Mesenchymal stem cell (in vitro differentiated cells and primary cell): ENCODE measurements at regions not wholly inside any gene's neighbourhood (a gene's known extent, or its start where the extent isn't known, plus 50 kb on each side); places are given as distances from the start of the nearest gene placed in this dataset.

ENCODE experiments used
- DNase-seq: peaks from one replicate; pipeline ENCODE4 v3.0.0-alpha.2; 2013
- H2AFZ ChIP-seq: one replicate; pipeline ENCODE4 v1.6.1; 2013; ENCODE audit warnings: low read depth, mild to moderate bottlenecking, control low read depth, inconsistent platforms, low read length, moderate library complexity
- H2AK5ac ChIP-seq: 2 replicates; pipeline ENCODE4 v1.6.1; 2013; ENCODE audit warnings: low read length, moderate library complexity, mild to moderate bottlenecking, inconsistent platforms; ENCODE audit not compliant: severe bottlenecking
- H2BK120ac ChIP-seq: one replicate; pipeline ENCODE4 v1.6.1; 2013; ENCODE audit warnings: low read depth, mild to moderate bottlenecking, inconsistent platforms, low read length, moderate library complexity
- H2BK12ac ChIP-seq, 2 experiments: one replicate each; pipeline ENCODE4 v1.6.1; 2013; ENCODE audit warnings: inconsistent platforms in 2 of 2, low read length in 2 of 2, mild to moderate bottlenecking in 2 of 2, moderate library complexity in 2 of 2, control low read depth in 1 of 2
- H2BK15ac ChIP-seq: one replicate; pipeline ENCODE4 v1.6.1; 2013; ENCODE audit warnings: mild to moderate bottlenecking, low read depth, inconsistent platforms; ENCODE audit not compliant: poor library complexity, severe bottlenecking
- H2BK5ac ChIP-seq: 2 replicates; pipeline ENCODE4 v1.6.1; 2013; ENCODE audit warnings: low read depth, mild to moderate bottlenecking, low read length, control low read depth, inconsistent platforms; ENCODE audit not compliant: poor library complexity, severe bottlenecking
- H3K14ac ChIP-seq, 2 experiments: one replicate each; pipeline ENCODE4 v1.6.1; 2013; ENCODE audit warnings: inconsistent platforms in 2 of 2, low read length in 2 of 2, control low read depth in 1 of 2, mild to moderate bottlenecking in 1 of 2, moderate library complexity in 1 of 2
- H3K18ac ChIP-seq, 2 experiments: one replicate each; pipeline ENCODE4 v1.6.1; 2013; ENCODE audit warnings: inconsistent platforms in 2 of 2, low read length in 2 of 2, control low read depth in 1 of 2, low read depth in 1 of 2, mild to moderate bottlenecking in 1 of 2
- H3K23ac ChIP-seq, 2 experiments: one replicate each; pipeline ENCODE4 v1.6.1; 2013; ENCODE audit warnings: inconsistent platforms in 2 of 2, low read length in 2 of 2, mild to moderate bottlenecking in 2 of 2, moderate library complexity in 2 of 2, control low read depth in 1 of 2
- H3K27ac ChIP-seq: 2 replicates; pipeline ENCODE4 v1.5.1; 2013; ENCODE audit warnings: mild to moderate bottlenecking, moderate library complexity, low read length, control low read depth, inconsistent platforms; ENCODE audit not compliant: poor library complexity, severe bottlenecking
- H3K27me3 ChIP-seq, 2 experiments: 2 replicates each; pipeline versions ENCODE4 v1.6.1 to v1.7.0; 2013; ENCODE audit warnings: low read length in 2 of 2, mild to moderate bottlenecking in 2 of 2, moderate library complexity in 2 of 2, control low read depth in 1 of 2, inconsistent platforms in 1 of 2; ENCODE audit not compliant: control insufficient read depth in 1 of 2, insufficient read depth in 1 of 2
- H3K36me3 ChIP-seq, 2 experiments: 2 replicates each; pipeline versions ENCODE4 v1.6.1 to v1.7.0; 2013; ENCODE audit warnings: low read length in 2 of 2, control low read depth in 1 of 2, inconsistent platforms in 1 of 2, low read depth in 1 of 2, mild to moderate bottlenecking in 1 of 2; ENCODE audit not compliant: insufficient read depth in 2 of 2, control insufficient read depth in 1 of 2
- H3K4ac ChIP-seq, 2 experiments: one replicate each; pipeline ENCODE4 v1.6.1; 2013; ENCODE audit warnings: inconsistent platforms in 2 of 2, low read length in 2 of 2, mild to moderate bottlenecking in 2 of 2, moderate library complexity in 2 of 2, control low read depth in 1 of 2, low read depth in 1 of 2
- H3K4me1 ChIP-seq: 2 replicates; pipeline ENCODE4 v1.6.1; 2013; ENCODE audit warnings: low read depth, low read length, control low read depth; ENCODE audit not compliant: control insufficient read depth, insufficient read depth
- H3K4me2 ChIP-seq: 2 replicates; pipeline ENCODE4 v1.6.1; 2013; ENCODE audit warnings: low read length, mild to moderate bottlenecking, inconsistent platforms; ENCODE audit not compliant: poor library complexity, severe bottlenecking
- H3K4me3 ChIP-seq, 2 experiments: 2 replicates each; pipeline versions ENCODE4 v1.5.1 to v1.7.0; 2013; ENCODE audit warnings: low read length in 2 of 2, mild to moderate bottlenecking in 2 of 2, control low read depth in 1 of 2, low read depth in 1 of 2; ENCODE audit not compliant: insufficient read depth in 1 of 2
- H3K79me1 ChIP-seq: replicated peaks from 2 replicates; pipeline ENCODE4 v1.6.1; 2013; ENCODE audit warnings: mild to moderate bottlenecking, control low read depth, low read length, inconsistent platforms; ENCODE audit not compliant: poor library complexity, severe bottlenecking
- H3K9ac ChIP-seq: 2 replicates; pipeline ENCODE4 v1.7.0; 2013; ENCODE audit warnings: mild to moderate bottlenecking, low read length, moderate library complexity
- H3K9me3 ChIP-seq: 2 replicates; pipeline ENCODE4 v1.7.0; 2013; ENCODE audit warnings: mild to moderate bottlenecking, low read length; ENCODE audit not compliant: control insufficient read depth
- H4K8ac ChIP-seq: one replicate; pipeline ENCODE4 v1.6.1; 2013; ENCODE audit warnings: inconsistent platforms, mild to moderate bottlenecking, low read length, moderate library complexity
- H4K91ac ChIP-seq: one replicate; pipeline ENCODE4 v1.6.1; 2013; ENCODE audit warnings: mild to moderate bottlenecking, low read length, inconsistent platforms
- WGBS: methylation state at CpG from one replicate; pipeline ENCODE4 v1.1.7; 2013; ENCODE audit warnings: mixed read lengths; 5-methylcytosine and 5-hydroxymethylcytosine counted together

DNA sequence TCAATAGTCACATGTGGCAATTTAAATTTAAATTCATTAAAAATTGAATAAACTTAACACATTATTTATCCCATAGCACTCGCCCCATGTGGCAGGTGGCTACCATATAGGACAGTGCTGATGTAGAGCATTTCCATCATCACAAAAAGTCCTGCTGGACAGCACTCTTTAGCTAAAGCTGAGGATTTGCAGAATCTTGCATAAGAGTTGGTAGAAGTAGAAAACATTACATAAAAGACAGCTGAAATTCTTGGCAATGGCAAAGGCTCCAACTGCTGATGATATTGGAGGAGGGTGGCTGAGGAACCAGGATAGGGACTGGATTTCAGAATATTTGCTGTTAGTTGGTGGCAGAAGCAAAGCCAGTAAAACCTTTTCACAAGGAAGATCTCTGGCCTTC is 230.7 kb upstream of the SATB1 start:
- DNase-seq: no peak
- Histone ChIP-seq H2BK5ac (no peak overlapping the region), H3K4me2 (no peak overlapping the region), H2AK5ac (no peak overlapping the region), H3K4me1 (no peaks in the 10 kb centered on the region), H3K79me1 (no peaks in the 10 kb centered on the region), H3K27ac (no peak overlapping the region), H3K4ac (no peak overlapping the region), H3K4me3 (no peak overlapping the region), H2BK15ac (no peak overlapping the region), H2BK120ac (no peak overlapping the region), H3K9ac (no peak overlapping the region), H2BK12ac (no peak overlapping the region), H3K9me3 (no peaks in the 10 kb centered on the region), H4K8ac (no peak overlapping the region), H4K91ac (no peak overlapping the region), H3K27me3 (no peaks in the 10 kb centered on the region), H3K23ac (no peak overlapping the region), H2AFZ (no peak overlapping the region), H3K36me3 (no peaks in the 10 kb centered on the region), H3K18ac (no peak overlapping the region), H3K14ac (no peak overlapping the region)
- WGBS: 57% methylated on average over 1 of the region's 1 CpG

DNA sequence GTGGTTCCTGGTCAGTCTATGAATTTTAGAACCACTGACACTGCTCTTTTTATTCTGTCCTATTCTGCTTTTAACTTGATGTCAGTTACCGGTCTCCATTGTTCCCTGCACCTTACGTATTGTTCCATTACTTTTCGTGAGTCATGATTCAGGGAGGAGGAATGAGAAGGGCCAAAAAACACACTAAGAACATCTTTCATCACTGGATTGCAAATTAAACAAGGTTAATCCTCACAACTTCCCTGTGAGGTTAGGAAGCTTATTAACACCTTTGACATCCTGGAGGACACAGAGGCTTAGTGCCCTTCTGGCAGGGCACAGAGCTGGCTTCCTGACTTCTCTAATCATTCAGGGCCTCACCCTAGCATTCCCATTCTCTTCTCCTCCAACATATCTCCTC is 227.6 kb upstream of the SATB1 start:
- DNase-seq: no peak
- Histone ChIP-seq H3K4me3 (no peak overlapping the region), H2AK5ac (no peak overlapping the region), H3K27ac (no peak overlapping the region), H2BK120ac (no peak overlapping the region), H2BK12ac (no peak overlapping the region), H3K9me3 (no peaks in the 10 kb centered on the region), H2BK15ac (no peak overlapping the region), H4K91ac (no peak overlapping the region), H3K36me3 (no peaks in the 10 kb centered on the region), H4K8ac (no peak overlapping the region), H2AFZ (no peak overlapping the region), H3K4ac (no peak overlapping the region), H3K4me2 (no peak overlapping the region), H3K18ac (no peak overlapping the region), H3K27me3 (no peaks in the 10 kb centered on the region), H3K14ac (no peak overlapping the region), H3K9ac (no peak overlapping the region), H3K23ac (no peak overlapping the region), H3K4me1 (no peaks in the 10 kb centered on the region), H2BK5ac (no peak overlapping the region), H3K79me1 (no peaks in the 10 kb centered on the region)
- WGBS: 85% methylated on average over 2 of the region's 3 CpGs

DNA sequence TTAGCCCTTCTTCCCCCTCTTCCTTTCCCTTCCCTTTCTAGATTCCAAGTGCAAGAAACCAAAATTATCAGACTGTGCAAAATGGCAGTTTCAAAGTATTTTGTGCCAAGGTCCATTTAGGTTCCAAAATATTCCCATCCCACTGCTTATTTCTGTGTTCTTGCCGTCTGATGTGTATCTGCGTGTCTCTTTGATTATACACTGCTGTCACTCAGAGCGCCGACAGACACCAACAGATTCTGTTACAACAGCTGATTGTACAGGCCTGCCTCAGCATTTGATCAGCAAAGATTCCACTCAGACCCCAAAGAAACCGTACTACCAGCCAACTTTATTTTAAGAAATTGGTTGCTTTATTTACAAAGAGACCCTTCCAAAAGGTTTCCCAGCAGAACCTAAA is 225.6 kb upstream of the SATB1 start:
- Histone ChIP-seq H3K27me3 (no peaks in the 10 kb centered on the region), H3K18ac (no peak overlapping the region), H3K9me3 (no peaks in the 10 kb centered on the region), H3K4ac (no peak overlapping the region), H2BK120ac (no peak overlapping the region), H2BK5ac (no peak overlapping the region), H2BK15ac (no peak overlapping the region), H3K14ac (no peak overlapping the region), H3K4me3 (no peak overlapping the region), H3K4me2 (no peak overlapping the region), H3K36me3 (no peaks in the 10 kb centered on the region), H2AK5ac (no peak overlapping the region), H3K27ac (no peak overlapping the region), H3K79me1 (no peaks in the 10 kb centered on the region), H4K8ac (no peak overlapping the region), H3K23ac (no peak overlapping the region), H4K91ac (no peak overlapping the region), H2BK12ac (no peak overlapping the region), H2AFZ (no peak overlapping the region), H3K4me1 (no peaks in the 10 kb centered on the region), H3K9ac (no peak overlapping the region)
- no peak for DNase-seq
- 86% methylated on average over 4 of the region's 5 CpGs for WGBS

DNA sequence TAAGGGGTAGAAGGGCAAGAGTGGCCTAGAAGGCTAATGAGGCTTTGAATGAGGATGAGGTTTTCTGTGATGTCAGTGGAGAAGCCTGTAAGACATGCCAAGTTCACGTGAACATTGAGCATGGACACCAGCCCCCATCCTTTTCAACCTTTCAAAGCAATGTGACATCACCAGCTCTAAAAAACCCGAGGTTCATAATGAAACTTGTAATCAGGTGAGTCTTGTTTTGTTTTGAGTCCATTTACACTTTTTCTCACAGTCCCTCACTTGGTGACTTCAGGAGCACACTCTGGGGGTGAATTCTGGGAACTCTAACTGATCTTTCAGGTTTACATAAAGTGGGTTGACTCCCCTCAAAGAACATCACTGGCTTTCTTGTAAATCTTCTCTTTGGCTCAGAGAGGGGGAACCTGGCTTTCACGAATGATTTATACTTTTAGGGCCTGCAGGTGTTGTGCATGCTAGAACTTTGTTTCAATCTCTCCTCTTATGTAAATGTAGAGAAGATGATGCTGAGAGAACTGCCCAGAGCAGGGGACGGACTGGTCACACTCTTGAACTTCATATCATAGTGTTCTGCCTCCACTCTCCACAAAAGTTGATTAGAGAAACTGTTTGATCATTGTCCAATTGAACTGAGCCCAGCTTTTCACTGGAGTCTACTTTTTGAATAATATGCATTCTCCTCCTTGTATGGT is 224.7 kb upstream of the SATB1 start:
- Histone ChIP-seq H3K23ac (no peak overlapping the region), H3K4me1 (no peaks in the 10 kb centered on the region), H3K36me3 (no peaks in the 10 kb centered on the region), H3K27me3 (no peaks in the 10 kb centered on the region), H2AK5ac (no peak overlapping the region), H4K91ac (no peak overlapping the region), H3K14ac (no peak overlapping the region), H2BK5ac (no peak overlapping the region), H3K27ac (no peak overlapping the region), H3K4ac (no peak overlapping the region), H3K9ac (no peak overlapping the region), H2BK12ac (no peak overlapping the region), H3K18ac (no peak overlapping the region), H3K4me3 (no peak overlapping the region), H2AFZ (no peak overlapping the region), H2BK15ac (no peak overlapping the region), H3K9me3 (no peaks in the 10 kb centered on the region), H3K4me2 (no peak overlapping the region), H4K8ac (no peak overlapping the region), H2BK120ac (no peak overlapping the region), H3K79me1 (no peaks in the 10 kb centered on the region)
- no peak for DNase-seq
- WGBS: 83% methylated on average over 1 of the region's 4 CpGs
